Natural killer cell treated with Interleukin-12 subunit alpha and Interleukin-12 subunit beta and Interleukin-15 and Interleukin-18, amount 100 ng/mL, for 72 hours (primary cell): ENCODE measurements at regions not wholly inside any gene's neighbourhood (a gene's known extent, or its start where the extent isn't known, plus 50 kb on each side); places are given as distances from the start of the nearest gene placed in this dataset.
A peak's percentile ranks its signal among the peaks of the same experiment; 100 is the strongest.
"Not testable (repeated sequence)": the region's sequence is repeated elsewhere in the genome, so short reads cannot be mapped to it uniquely, and the experiment has no call there.

ENCODE experiments used
- ATAC-seq, 2 donors: fragments of 150-1000 bp; cut with Tn5 transposase in 1 of 2; sonication (Bioruptor Pico), chemical (Tn5 transposase) in 1 of 2; 2 replicates each; pipeline ENCODE4 v1.10.0; 2021
- DNase-seq: peaks from one replicate; pipeline ENCODE4 v3.0.0; 2022; ENCODE audit warnings: low spot score
- H3K27ac Mint-ChIP-seq, 2 donors: 1 replicate in 1 of 2; 2 replicates in 1 of 2; pipeline ENCODE4 v1.8.0; 2022; ENCODE audit warnings: mixed read lengths in 2 of 2, mild to moderate bottlenecking in 1 of 2, moderate library complexity in 1 of 2
- H3K27me3 Mint-ChIP-seq, 2 donors: 1 replicate in 1 of 2; 2 replicates in 1 of 2; pipeline ENCODE4 v1.8.0; 2022; ENCODE audit warnings: mixed read lengths in 2 of 2
- H3K36me3 Mint-ChIP-seq: one replicate; pipeline ENCODE4 v1.8.0; 2022; ENCODE audit warnings: mixed read lengths
- H3K4me1 Mint-ChIP-seq, 2 donors: 1 replicate in 1 of 2; 2 replicates in 1 of 2; pipeline ENCODE4 v1.8.0; 2022; ENCODE audit warnings: low read depth in 2 of 2, mixed read lengths in 2 of 2, mild to moderate bottlenecking in 1 of 2
- H3K4me3 Mint-ChIP-seq: one replicate; pipeline ENCODE4 v1.8.0; 2022; ENCODE audit warnings: mixed read lengths
- H3K9me3 Mint-ChIP-seq: 2 replicates; pipeline ENCODE4 v1.8.0; 2022; ENCODE audit warnings: mixed read lengths

DNA sequence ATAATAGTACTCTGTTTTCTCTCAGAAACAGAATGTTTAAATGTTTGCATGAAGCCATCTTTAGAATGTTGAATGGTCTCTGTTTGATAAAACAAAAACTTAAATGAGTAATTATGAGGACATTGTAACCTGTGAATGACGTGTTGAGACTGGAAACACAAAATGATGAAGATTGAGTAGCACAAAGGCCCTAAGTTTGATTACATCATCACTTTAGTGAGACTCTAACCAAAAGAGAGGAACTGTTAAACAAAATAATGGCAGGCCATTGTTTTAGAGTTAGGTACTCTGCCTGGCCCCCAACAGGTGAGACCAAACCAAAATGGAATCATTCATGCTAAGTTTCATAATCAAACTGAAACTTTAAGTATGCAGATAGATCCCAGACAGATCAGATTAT is 1561.7 kb upstream of the SLC39A10 start:
- no peaks in the 10 kb centered on the region for H3K27me3 Mint-ChIP-seq
- no peak overlapping the region for H3K27ac Mint-ChIP-seq
- ATAC-seq (no peak), DNase-seq (no peak)
- no peaks in the 10 kb centered on the region for H3K36me3 Mint-ChIP-seq
- peaks cover 5% of the 10 kb centered on the region for H3K9me3 Mint-ChIP-seq
- H3K4me1 Mint-ChIP-seq = no peaks in the 10 kb centered on the region
- H3K4me3 Mint-ChIP-seq = no peak overlapping the region

DNA sequence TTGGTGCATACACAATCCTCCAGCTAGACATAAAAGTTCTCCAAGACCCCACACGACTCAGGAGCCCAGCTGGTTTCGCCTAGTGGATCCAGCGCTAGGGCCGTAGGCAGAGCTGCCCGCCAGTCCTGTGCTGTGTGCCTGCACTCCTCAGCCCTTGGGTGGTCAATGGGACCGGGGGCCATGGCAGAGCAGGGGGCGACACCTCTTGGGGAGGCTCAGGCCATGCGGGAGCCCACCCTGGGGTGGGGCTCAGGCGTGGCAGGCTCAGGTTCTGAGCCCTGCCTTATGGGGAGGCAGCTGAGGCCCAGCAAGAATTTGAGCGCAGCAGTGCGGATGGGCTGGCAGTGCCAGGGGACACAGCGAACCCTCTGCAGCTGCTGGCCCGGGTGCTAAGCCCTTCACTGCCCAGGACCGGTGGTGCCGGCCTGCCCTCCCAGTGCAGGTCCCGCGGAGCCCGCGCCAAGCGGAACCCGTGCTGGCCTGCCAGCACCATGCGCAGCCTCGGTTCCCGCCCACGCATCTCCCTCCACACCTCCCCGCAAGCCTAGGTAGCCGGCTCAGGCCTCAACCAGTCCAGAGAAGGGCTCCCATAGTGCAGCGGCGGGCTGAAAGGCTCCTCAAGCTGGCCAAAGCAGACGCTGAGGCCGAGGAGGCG is 1566.6 kb upstream of the SLC39A10 start:
- no peaks in the 10 kb centered on the region for H3K27me3 Mint-ChIP-seq
- H3K27ac Mint-ChIP-seq = no peak overlapping the region
- peaks cover 11% of the 10 kb centered on the region for H3K9me3 Mint-ChIP-seq
- H3K4me1 Mint-ChIP-seq = no peaks in the 10 kb centered on the region
- H3K4me3 Mint-ChIP-seq = no peak overlapping the region
- peak in 1 of 2 donors; percentile 27 for ATAC-seq
- no peaks in the 10 kb centered on the region for H3K36me3 Mint-ChIP-seq
- DNase-seq = peak; percentile 58

DNA sequence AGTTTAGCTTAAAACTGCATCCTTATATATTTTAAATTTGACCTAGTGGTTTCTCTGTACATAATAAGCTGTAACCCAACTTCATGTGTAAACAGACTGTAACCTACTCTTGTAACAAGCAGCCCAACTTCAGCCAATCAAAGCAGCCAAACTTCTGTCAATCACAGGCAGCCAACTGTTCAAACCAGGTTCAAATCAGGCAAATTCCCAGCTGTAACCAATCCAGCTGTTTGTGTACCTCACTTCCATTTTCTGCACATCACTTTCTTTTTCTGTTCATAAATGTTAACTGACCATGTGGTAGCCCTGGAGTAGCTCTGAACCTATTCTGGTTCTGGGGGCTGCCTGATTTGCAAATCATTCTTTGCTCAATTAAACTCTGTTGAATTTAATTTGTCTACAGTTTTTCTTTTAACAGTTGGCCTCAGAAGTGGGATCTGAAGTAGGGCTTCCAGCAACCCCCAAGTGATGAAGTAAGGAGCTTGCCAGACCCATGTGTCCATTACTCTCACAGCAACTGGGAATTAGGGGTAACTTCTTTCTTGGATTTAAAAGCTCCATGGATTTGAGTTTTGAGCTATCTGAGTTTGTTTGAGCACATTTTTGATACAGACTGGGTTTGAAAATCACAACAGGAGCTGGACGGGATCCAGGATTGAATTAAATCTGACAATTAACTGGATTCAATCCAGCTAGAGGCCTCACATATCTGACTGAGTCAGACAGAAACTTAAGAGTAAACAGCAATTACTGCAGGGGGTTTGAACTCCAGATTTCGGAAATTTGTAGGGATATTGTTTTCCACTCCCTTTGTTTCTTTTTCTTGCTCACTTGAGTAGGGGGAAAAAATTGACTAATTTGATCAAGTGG is 1569.7 kb upstream of the SLC39A10 start:
- Mint-ChIP-seq H3K4me3 (no peak overlapping the region), H3K4me1 (no peaks in the 10 kb centered on the region), H3K27me3 (no peaks in the 10 kb centered on the region), H3K36me3 (no peaks in the 10 kb centered on the region), H3K27ac (no peak overlapping the region), H3K9me3 (peaks cover 11% of the 10 kb centered on the region)
- DNase-seq (no peak), ATAC-seq (no peak)

DNA sequence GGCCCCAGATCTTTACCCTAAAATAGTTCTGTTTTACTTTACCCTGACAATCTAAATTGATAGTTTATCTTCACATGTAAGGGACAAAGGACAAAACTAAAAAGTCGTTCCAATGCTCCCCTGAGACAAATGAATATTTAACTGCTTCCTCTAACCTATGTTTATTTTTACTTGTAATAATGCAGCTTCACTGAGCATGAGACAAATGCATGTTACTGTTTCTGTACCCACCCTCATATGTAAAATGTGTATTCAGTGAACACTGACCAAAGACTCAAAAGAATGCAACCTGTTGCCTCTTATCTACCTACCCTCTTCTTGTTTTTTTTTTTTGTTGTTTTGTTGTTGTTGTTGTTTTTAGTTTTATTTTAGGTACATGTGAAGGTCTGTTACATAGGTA is 1570.9 kb upstream of the SLC39A10 start:
- H3K27ac Mint-ChIP-seq = no peak overlapping the region
- no peaks in the 10 kb centered on the region for H3K4me1 Mint-ChIP-seq
- H3K27me3 Mint-ChIP-seq = no peaks in the 10 kb centered on the region
- ATAC-seq (no peak), DNase-seq (no peak)
- no peak overlapping the region for H3K4me3 Mint-ChIP-seq
- no peaks in the 10 kb centered on the region for H3K36me3 Mint-ChIP-seq
- H3K9me3 Mint-ChIP-seq = peaks cover 11% of the 10 kb centered on the region

DNA sequence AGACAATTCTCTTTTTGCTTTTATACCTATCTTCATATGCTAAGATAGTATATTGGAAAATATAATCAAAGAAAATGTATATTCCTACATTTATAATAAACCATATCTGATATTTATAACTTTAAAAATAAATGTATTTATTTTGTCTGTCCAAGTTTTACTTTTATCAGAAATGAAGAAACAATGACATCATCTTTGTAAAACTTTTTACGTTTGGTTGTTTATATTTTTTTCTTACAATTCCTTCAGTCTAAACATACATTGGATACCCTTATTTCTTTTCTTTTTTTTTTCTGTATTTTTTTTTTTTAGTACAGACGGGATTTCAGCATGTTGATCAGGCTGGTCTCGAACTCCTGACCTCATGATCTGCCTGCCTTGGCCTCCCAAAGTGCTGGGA is 1577.0 kb upstream of the SLC39A10 start:
- H3K27ac Mint-ChIP-seq = no peak overlapping the region
- H3K4me3 Mint-ChIP-seq = no peak overlapping the region
- DNase-seq (no peak), ATAC-seq (no peak)
- H3K27me3 Mint-ChIP-seq = no peaks in the 10 kb centered on the region
- peaks cover 3% of the 10 kb centered on the region for H3K9me3 Mint-ChIP-seq
- no peaks in the 10 kb centered on the region for H3K36me3 Mint-ChIP-seq
- H3K4me1 Mint-ChIP-seq = no peaks in the 10 kb centered on the region

DNA sequence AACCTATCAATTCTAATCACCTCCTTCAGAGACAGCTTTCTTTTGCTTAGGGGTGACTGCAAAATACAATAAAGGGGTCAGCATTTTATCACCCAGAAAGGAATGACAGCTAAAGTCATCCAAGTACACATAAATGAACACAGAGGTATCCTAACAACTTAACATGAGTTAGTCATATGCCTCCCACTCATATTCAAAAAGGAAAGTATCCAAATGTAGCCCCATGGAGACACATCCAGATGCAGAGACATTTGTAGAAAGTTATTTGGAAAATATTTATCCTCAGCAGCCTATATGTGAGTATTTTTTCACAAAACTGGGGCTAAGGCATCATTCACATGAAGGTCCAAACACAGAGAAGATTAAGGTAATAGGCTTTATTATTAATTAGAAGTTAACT is 1579.7 kb upstream of the SLC39A10 start:
- H3K9me3 Mint-ChIP-seq = peaks cover 2% of the 10 kb centered on the region
- no peak overlapping the region for H3K27ac Mint-ChIP-seq
- ATAC-seq = no peak
- H3K4me1 Mint-ChIP-seq = no peaks in the 10 kb centered on the region
- DNase-seq = no peak
- H3K27me3 Mint-ChIP-seq = no peaks in the 10 kb centered on the region
- H3K36me3 Mint-ChIP-seq = no peaks in the 10 kb centered on the region
- H3K4me3 Mint-ChIP-seq = no peak overlapping the region

DNA sequence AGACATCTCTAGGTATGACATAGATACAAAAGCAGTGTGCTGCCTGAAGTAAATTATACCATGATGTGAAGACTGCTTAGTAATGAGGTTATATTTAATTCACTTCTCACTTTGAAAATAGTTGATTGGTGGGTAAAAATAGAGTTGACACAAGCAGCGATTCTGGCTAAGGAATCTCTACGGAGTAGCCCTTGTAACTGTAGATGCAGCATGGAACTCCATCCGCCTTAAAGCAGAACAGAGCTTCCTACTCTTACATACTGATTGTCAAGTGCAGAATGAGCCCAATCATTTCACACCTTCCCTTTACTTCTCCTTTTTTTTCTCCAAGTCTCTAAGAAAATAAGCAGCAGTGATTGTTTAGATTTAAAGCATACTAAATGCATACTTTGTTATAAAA is 1594.6 kb upstream of the SLC39A10 start:
- Mint-ChIP-seq H3K4me3 (no peak overlapping the region), H3K27me3 (no peaks in the 10 kb centered on the region), H3K36me3 (no peaks in the 10 kb centered on the region), H3K4me1 (no peaks in the 10 kb centered on the region), H3K9me3 (peaks cover 11% of the 10 kb centered on the region), H3K27ac (no peak overlapping the region)
- no peak for DNase-seq
- ATAC-seq = no peak

DNA sequence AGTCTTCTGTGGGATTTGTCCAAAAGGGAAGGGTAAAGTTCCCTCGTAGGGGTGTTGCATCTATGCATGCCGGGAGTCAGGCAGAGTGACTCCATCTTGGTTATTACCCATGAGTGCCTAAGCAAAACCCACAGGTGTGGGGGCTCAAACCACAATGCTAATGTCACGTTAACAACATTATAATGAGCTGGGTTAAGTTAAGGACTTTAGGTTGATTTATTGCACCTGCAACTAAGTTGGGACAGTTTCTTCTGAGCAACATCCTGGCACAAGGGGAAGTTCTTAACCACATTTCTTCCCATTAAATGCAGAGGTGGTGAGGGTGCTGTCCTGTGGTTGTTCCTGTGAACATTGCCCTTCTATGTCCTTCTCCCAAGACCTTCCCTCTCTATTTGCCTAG is 1596.8 kb upstream of the SLC39A10 start:
- H3K4me1 Mint-ChIP-seq = no peaks in the 10 kb centered on the region
- no peak for DNase-seq
- H3K4me3 Mint-ChIP-seq = no peak overlapping the region
- no peaks in the 10 kb centered on the region for H3K36me3 Mint-ChIP-seq
- H3K27me3 Mint-ChIP-seq = no peaks in the 10 kb centered on the region
- H3K9me3 Mint-ChIP-seq = peaks cover 7% of the 10 kb centered on the region
- no peak overlapping the region for H3K27ac Mint-ChIP-seq
- no peak for ATAC-seq

DNA sequence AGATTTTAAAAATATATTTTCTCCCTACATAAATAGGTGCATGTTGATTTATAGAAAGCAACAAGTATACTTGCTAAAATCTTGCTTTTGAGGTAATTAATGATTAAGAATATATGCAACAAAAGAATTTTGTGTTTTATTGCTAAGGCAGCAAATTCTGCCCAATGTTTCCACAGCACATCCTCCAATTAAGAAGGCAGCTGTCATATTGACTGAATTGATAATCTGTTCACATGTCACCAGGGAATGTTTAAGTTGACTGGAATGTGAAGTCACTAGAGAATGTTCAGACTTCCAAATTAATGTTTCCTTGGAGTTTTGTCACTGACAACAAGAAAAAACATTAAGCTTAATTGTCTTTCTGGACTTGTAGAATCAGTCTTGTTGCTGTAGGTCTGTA is 1602.7 kb upstream of the SLC39A10 start:
- Mint-ChIP-seq H3K27ac (no peak overlapping the region), H3K4me3 (no peak overlapping the region), H3K9me3 (peaks cover 7% of the 10 kb centered on the region), H3K36me3 (no peaks in the 10 kb centered on the region), H3K27me3 (no peaks in the 10 kb centered on the region), H3K4me1 (no peaks in the 10 kb centered on the region)
- ATAC-seq = no peak
- no peak for DNase-seq

DNA sequence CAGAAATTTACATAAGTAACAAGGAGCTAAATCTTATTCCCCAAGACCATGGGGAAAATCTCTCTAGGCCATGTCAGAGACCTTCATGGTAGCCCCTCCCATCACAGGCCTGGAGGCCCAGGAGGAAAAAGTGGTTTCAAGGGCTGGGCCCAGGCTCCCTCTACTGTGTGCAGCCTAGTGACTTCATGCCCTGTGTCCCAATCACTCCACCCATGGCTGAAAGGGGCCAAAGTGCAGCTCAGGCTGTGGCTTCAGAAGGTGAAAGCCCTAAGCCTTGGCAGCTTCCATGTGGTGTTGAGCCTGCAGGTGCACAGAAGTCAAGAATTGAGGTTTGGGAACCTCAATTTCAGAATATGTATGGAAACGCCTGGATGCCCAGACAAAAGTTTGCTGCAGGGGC is 1612.7 kb upstream of the SLC39A10 start:
- ATAC-seq (no peak), DNase-seq (no peak)
- H3K27me3 Mint-ChIP-seq = no peaks in the 10 kb centered on the region
- H3K9me3 Mint-ChIP-seq = peaks cover 7% of the 10 kb centered on the region
- H3K36me3 Mint-ChIP-seq = peaks cover 6% of the 10 kb centered on the region
- H3K4me3 Mint-ChIP-seq = no peak overlapping the region
- no peaks in the 10 kb centered on the region for H3K4me1 Mint-ChIP-seq
- no peak overlapping the region for H3K27ac Mint-ChIP-seq

DNA sequence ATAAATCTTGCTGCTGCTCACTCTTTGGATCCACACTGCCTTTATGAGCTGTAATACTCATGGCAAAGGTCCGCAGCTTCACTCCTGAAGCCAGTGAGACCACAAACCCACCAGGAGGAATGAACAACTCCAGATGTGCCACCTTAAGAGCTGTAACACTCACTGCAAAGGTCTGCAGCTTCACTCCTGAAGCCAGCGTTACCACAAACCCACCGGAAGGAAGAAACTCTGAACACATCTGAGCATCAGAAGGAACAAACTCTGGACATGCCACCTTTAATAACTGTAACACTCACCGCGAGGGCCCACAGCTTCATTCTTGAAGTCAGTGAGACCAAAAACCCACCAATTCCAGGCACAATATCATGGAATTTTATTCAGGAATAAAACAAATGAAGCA is 1635.9 kb upstream of the SLC39A10 start:
- not testable (repeated sequence) for DNase-seq, H3K4me1 Mint-ChIP-seq, H3K27me3 Mint-ChIP-seq, H3K27ac Mint-ChIP-seq, H3K9me3 Mint-ChIP-seq, H3K36me3 Mint-ChIP-seq, ATAC-seq, H3K4me3 Mint-ChIP-seq

DNA sequence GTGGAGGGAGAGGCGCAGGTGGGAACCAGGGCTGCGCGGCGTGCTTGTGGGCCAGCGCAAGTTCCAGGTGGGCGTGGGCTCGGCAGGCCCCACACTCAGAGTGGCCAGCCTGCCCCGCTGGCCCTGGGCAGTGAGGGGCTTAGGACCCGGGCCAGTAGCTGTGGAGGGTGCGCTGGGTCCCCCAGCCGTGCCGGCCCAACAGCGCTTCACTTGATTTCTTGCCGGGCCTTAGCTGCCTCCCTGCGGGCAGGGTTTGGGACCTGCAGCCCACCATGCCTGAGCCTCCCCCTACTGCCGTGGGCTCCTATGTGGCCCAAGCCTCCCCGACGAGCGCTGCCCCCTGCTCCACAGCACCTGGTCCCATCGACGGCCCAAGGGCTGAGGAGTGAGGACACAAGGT is 1636.9 kb upstream of the SLC39A10 start:
- DNase-seq (no peak), ATAC-seq (no peak)
- H3K36me3 Mint-ChIP-seq = no peaks in the 10 kb centered on the region
- H3K4me3 Mint-ChIP-seq = no peak overlapping the region
- H3K9me3 Mint-ChIP-seq = peaks cover 6% of the 10 kb centered on the region
- H3K27ac Mint-ChIP-seq = no peak overlapping the region
- no peaks in the 10 kb centered on the region for H3K27me3 Mint-ChIP-seq
- no peaks in the 10 kb centered on the region for H3K4me1 Mint-ChIP-seq

DNA sequence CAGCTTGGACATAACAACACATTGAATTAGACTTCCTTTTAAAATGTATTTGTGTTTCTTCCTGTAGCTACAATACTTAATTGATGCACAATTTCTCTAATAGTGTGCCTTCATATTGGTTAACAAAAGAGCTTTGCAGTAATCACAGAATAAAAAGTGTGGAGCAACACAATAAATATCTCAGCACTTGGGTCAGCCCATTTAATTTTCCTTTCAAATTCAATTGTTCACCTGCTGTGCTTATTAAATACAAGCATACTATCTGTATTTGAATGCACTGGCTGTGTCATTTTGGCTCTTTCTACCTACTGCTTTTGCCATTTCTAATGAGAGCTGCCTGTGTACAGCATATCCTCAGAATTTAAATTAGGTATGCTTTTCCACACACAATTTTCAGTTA is 1641.3 kb upstream of the SLC39A10 start:
- Mint-ChIP-seq H3K4me3 (no peak overlapping the region), H3K36me3 (peaks cover 4% of the 10 kb centered on the region), H3K9me3 (peaks cover 6% of the 10 kb centered on the region), H3K27ac (no peak overlapping the region), H3K4me1 (no peaks in the 10 kb centered on the region), H3K27me3 (no peaks in the 10 kb centered on the region)
- ATAC-seq = no peak
- no peak for DNase-seq

DNA sequence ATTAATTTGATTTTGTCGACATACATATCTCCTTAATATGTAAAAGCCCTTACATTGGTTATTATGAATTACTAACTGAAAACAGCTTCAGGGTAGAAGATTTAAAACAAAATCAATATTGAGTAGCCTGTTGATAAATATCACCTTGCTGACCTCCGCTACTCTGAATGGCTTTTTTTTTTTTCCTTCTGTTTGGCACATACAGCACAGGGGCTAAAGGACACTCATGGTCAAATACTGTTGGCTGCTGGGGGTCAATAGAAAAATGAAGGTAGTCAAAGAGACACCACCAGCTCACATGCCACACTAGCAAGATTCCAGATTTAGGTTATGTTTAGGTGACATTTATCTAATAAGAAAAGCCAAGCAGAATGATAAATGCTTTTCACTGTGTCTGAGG is 1642.4 kb upstream of the SLC39A10 start:
- Mint-ChIP-seq H3K36me3 (peaks cover 4% of the 10 kb centered on the region), H3K27ac (no peak overlapping the region), H3K4me1 (no peaks in the 10 kb centered on the region), H3K4me3 (no peak overlapping the region), H3K27me3 (no peaks in the 10 kb centered on the region), H3K9me3 (peaks cover 7% of the 10 kb centered on the region)
- ATAC-seq (no peak), DNase-seq (no peak)
